GM19463 (cell line): ENCODE measurements at regions not wholly inside any gene's neighbourhood (a gene's known extent, or its start where the extent isn't known, plus 50 kb on each side); places are given as distances from the start of the nearest gene placed in this dataset.

Experiments used
- ATAC-seq: cut with Tn5 transposase; IDR thresholded peaks from one replicate; pipeline ENCODE4 v1.9.1; 2021; ENCODE audit warnings: mild to moderate bottlenecking, moderate library complexity; ENCODE audit not compliant: unreplicated experiment

GRCh38 chrX:25144043-25144940 is 128.5 kb upstream of the ARX start:
- no peak for ATAC-seq

- no peak for ATAC-seq
These were observed 127.8 kb upstream of the ARX start for GRCh38 chrX:25143596-25143995.

- ATAC-seq: no peak
These were observed 125.9 kb upstream of the ARX start for GRCh38 chrX:25141684-25142083.

GRCh38 chrX:25131055-25131454 is 115.3 kb upstream of the ARX start:
- ATAC-seq: no peak

- ATAC-seq: no peak
These were observed 114.9 kb upstream of the ARX start for GRCh38 chrX:25130619-25131018.

- ATAC-seq: no peak
These were observed 109.7 kb upstream of the ARX start for GRCh38 chrX:25125483-25125882.

- ATAC-seq: no peak
These were observed 108.6 kb upstream of the ARX start for GRCh38 chrX:25124391-25124790.

- no peak for ATAC-seq
These were observed 96.4 kb upstream of the ARX start for GRCh38 chrX:25112156-25112555.

GRCh38 chrX:25108481-25108880 is 92.7 kb upstream of the ARX start:
- no peak for ATAC-seq

- ATAC-seq: no peak
These were observed 89.5 kb upstream of the ARX start for GRCh38 chrX:25105221-25105620.

- ATAC-seq: no peak
These were observed 80.8 kb upstream of the ARX start for GRCh38 chrX:25096522-25097045.

GRCh38 chrX:25091152-25091551 is 75.4 kb upstream of the ARX start:
- peak; percentile 58 for ATAC-seq

- ATAC-seq: no peak
These were observed 68.7 kb upstream of the ARX start for GRCh38 chrX:25084446-25084845.

GRCh38 chrX:25083661-25084060 is 67.9 kb upstream of the ARX start:
- no peak for ATAC-seq

GRCh38 chrX:25079020-25079419 is 63.3 kb upstream of the ARX start:
- no peak for ATAC-seq

- no peak for ATAC-seq
These were observed 61.3 kb upstream of the ARX start for GRCh38 chrX:25076941-25077500.

GRCh38 chrX:25072247-25072646 is 56.5 kb upstream of the ARX start:
- ATAC-seq: no peak

- ATAC-seq: no peak
These were observed 54.3 kb upstream of the ARX start for GRCh38 chrX:25070038-25070437.

- ATAC-seq: no peak
These were observed 53.4 kb upstream of the ARX start for GRCh38 chrX:25069209-25069608.

- no peak for ATAC-seq
These were observed 52.6 kb upstream of the ARX start for GRCh38 chrX:25068340-25068739.

GRCh38 chrX:25067271-25068172 is 51.8 kb upstream of the ARX start:
- peak; percentile 60 for ATAC-seq
